ENCODE measurements at regions not wholly inside any gene's neighbourhood (a gene's known extent, or its start where the extent isn't known, plus 50 kb on each side); places are given as distances from the start of the nearest gene placed in this dataset.
A peak's percentile ranks its signal among the peaks of the same experiment; 100 is the strongest.

- ChIA-PET CTCF (interaction anchor here (0.8 to 1.5 kb wide), 4 partner anchors 35 to 174 kb away, joined by 3 to 4 read pairs (median 3); no protein-coding TSS in a partner anchor), POLR2A (no interaction called here)
- Histone ChIP-seq H3K9me3 (0 out of 3 replicates have a peak, but pooled peaks cover 2% of the 10 kb centered on the region), H3K4me3 (no peak overlapping the region), H3K27ac (no peak overlapping the region), H3K4me2 (no peak overlapping the region), H3K4me1 (peaks cover 21% of the 10 kb centered on the region)
- no peak for DNase-seq (ENCODE audit: low read depth in 1 of 2, low spot score in 1 of 2)
- FAIRE-seq = no peak
- no peak for ATAC-seq
- no peak for TF ChIP-seq TP53 (CRISPR knock-in tag; IDR thresholded peaks at IDR 0.05)
- TF ChIP-seq RNF2 (IDR thresholded peaks at IDR 0.05; ENCODE audit: borderline replicate concordance, low read depth) = no peak
- TF ChIP-seq RAD21 (conservative IDR thresholded peaks at IDR 0.05 in 1 of 2, IDR thresholded peaks at IDR 0.05 in 1 of 2) = no peak
- TF ChIP-seq FOSB (CRISPR knock-in tag; IDR thresholded peaks at IDR 0.05) = no peak
- no peak for TF ChIP-seq RARB (CRISPR knock-in tag; IDR thresholded peaks at IDR 0.05)
- TF ChIP-seq CBX8 (IDR thresholded peaks at IDR 0.05) = no peak
- no peak for TF ChIP-seq BCL3 (IDR thresholded peaks at IDR 0.05)
- TF ChIP-seq RCOR1 (IDR thresholded peaks at IDR 0.05; ENCODE audit: low read depth, low read length) = no peak
- TF ChIP-seq CHD2 (IDR thresholded peaks at IDR 0.05; ENCODE audit: low read length, partially characterized antibody) = no peak
- WGBS (ENCODE audit: missing lambda C conversion rate) = 84% methylated on average over 11 of the region's 11 CpGs
These were observed 65.9 kb upstream of the KLF13 start for GRCh38 chr15:31260646-31261265.

DNA sequence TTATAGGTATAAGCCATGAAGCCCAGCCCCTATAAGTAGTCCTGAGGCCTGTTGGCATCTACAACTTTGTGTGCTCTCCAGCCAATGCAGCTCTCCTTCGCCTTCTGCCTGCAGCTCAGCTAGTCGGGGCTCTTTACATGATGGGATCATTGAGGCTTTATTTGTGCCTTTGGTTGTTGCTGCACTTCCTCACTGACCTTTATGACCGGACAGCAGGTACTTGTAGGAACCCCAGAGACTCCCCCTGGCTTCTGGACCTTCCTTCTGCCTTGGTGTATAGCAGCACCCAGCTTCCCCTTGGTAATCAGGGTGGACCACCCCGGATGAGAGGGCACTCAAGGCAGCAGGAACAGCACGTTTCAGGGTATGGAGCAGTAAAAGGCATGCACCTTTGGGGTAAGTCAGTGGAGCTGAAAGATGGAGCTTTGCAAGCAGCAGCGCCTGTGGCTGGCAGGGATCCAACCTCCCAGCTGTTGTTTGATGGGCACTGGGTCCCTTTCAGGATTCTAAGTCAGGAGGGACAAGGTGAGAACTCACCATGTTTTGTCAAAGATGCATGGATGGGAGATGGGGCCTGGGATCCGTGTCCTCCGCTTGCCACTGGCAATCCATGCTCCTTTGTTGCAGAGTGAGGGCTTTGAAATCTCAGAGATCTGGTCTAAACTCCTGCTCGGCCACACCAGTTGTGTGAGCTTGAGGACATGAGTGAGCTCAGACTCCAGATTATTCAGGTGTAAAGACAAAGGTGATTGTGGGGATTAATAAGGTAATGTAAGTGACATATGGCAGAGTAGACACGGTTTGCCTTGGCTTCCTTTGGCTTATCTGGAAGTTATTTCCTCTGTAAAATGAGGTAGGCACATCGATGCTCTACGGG lies 65.1 kb upstream of the KLF13 start:
- WGBS (ENCODE audit: missing lambda C conversion rate) = 81% methylated on average over 12 of the region's 12 CpGs
- Histone ChIP-seq H3K9me3 (0 out of 3 replicates have a peak, but pooled peaks cover 2% of the 10 kb centered on the region), H3K27ac (no peak overlapping the region; a peak in 1 of 6 replicates), H3K4me2 (no peak overlapping the region), H3K4me3 (no peak overlapping the region), H3K4me1 (peaks cover 24% of the 10 kb centered on the region)
- POLR2A ChIA-PET = no interaction called here
- FAIRE-seq = no peak
- CTCF ChIA-PET = interaction anchor here (0.8 to 3.1 kb wide), 8 partner anchors 10 to 227 kb away, joined by 3 to 9 read pairs (median 4); no protein-coding TSS in a partner anchor
- no peak for DNase-seq (ENCODE audit: low read depth in 1 of 2, low spot score in 1 of 2)
- TF ChIP-seq E2F6 (IDR thresholded peaks at IDR 0.05; ENCODE audit: borderline replicate concordance, low read depth) (no peak), SMC3 (IDR thresholded peaks at IDR 0.05) (no peak)
- TF ChIP-seq, protein P1, sequence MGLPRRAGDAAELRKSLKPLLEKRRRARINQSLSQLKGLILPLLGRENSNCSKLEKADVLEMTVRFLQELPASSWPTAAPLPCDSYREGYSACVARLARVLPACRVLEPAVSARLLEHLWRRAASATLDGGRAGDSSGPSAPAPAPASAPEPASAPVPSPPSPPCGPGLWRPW (IDR thresholded peaks at IDR 0.05) = no peak
- ATAC-seq = no peak

DNA sequence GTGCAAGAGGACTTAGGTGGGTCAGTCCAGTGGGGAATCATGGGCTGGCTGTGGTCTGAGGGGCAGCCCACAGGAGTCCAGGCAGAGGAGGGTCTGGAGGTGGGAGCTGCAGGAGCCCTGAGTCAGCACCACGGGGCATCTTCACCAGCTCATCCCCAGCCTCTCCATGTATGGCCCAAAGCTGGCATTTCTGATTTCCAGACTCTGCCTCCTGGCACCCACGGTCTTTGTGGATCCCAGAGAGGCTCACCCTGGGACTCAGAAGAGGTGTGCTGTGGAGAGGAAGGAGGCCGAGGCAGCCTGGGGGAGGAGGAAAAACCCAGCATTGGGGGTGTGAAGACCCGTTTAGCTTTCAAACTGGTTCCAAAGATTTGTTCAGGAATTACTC lies 64.5 kb upstream of the KLF13 start:
- H3K4me2 ChIP-seq = no peak overlapping the region
- ChIA-PET POLR2A (no interaction called here), CTCF (interaction anchor here (1.0 to 3.1 kb wide), 7 partner anchors 10 to 226 kb away, joined by 3 to 9 read pairs (median 4); no protein-coding TSS in a partner anchor)
- 84% methylated on average over 4 of the region's 4 CpGs for WGBS (ENCODE audit: missing lambda C conversion rate)
- peak overlapping the region in 1 of 2 experiments; percentile 4; a peak in 1 of 6 replicates for H3K27ac ChIP-seq
- TF ChIP-seq EHF (CRISPR knock-in tag; IDR thresholded peaks at IDR 0.05) = no peak
- no peak for TF ChIP-seq PBX3 (IDR thresholded peaks at IDR 0.05)
- no peak for TF ChIP-seq FOSB (CRISPR knock-in tag; IDR thresholded peaks at IDR 0.05)
- TF ChIP-seq RNF2 (IDR thresholded peaks at IDR 0.05; ENCODE audit: borderline replicate concordance, low read depth) = no peak
- no peak for TF ChIP-seq RCOR1 (IDR thresholded peaks at IDR 0.05; ENCODE audit: low read depth, low read length)
- no peak for TF ChIP-seq REST (IDR thresholded peaks at IDR 0.05)
- peak; percentile 52 for TF ChIP-seq MAFK (IDR thresholded peaks at IDR 0.05; ENCODE audit: partially characterized antibody)
- ATAC-seq (no peak), FAIRE-seq (no peak), DNase-seq (ENCODE audit: low read depth in 1 of 2, low spot score in 1 of 2) (no peak)
- 0 out of 3 replicates have a peak, but pooled peaks cover 2% of the 10 kb centered on the region for H3K9me3 ChIP-seq
- H3K4me3 ChIP-seq = no peak overlapping the region
- H3K4me1 ChIP-seq = peaks cover 24% of the 10 kb centered on the region

Data from A549 (cell line).